Kidney (tissue), 13 donors: ENCODE measurements at regions not wholly inside any gene's neighbourhood (a gene's known extent, or its start where the extent isn't known, plus 50 kb on each side); places are given as distances from the start of the nearest gene placed in this dataset.

Source experiments
- DNase-seq, 5 donors: peaks; one replicate each; pipeline ENCODE4 v3.0.0-alpha.2; 2013 to 2020
- FAIRE-seq: peaks from 2 replicates; lab custom pipeline; 2012; peaks lifted over from hg19 to GRCh38; lab: Jason Lieb, UNC
- H3K27ac ChIP-seq, 2 donors: one replicate each; pipeline ENCODE4 v1.7.0; 2013; ENCODE audit warnings: low read depth in 2 of 2, low read length in 2 of 2, inconsistent platforms in 1 of 2
- H3K27me3 ChIP-seq: one replicate; pipeline ENCODE4 v1.7.1; 2013; ENCODE audit warnings: low read length, inconsistent platforms; ENCODE audit not compliant: control insufficient read depth, insufficient read depth
- H3K36me3 ChIP-seq, 3 donors: one replicate each; pipeline versions ENCODE4 v1.7.0 to v1.7.1; 2013; ENCODE audit warnings: low read length in 3 of 3, control low read depth in 1 of 3, inconsistent platforms in 1 of 3; ENCODE audit not compliant: insufficient read depth in 3 of 3, control insufficient read depth in 2 of 3
- H3K4me1 ChIP-seq, 3 donors: one replicate each; pipeline versions ENCODE4 v1.7.0 to v1.7.1; 2013; ENCODE audit warnings: low read length in 3 of 3, inconsistent platforms in 1 of 3, low read depth in 1 of 3; ENCODE audit not compliant: control insufficient read depth in 2 of 3, insufficient read depth in 2 of 3
- H3K4me3 ChIP-seq, 3 donors: one replicate each; pipeline versions ENCODE4 v1.7.0 to v1.8.1; 2013; ENCODE audit warnings: low read length in 3 of 3, control low read depth in 1 of 3, inconsistent platforms in 1 of 3
- H3K9ac ChIP-seq, 3 donors: one replicate each; pipeline versions ENCODE4 v1.7.0 to v1.7.1; 2013; ENCODE audit warnings: low read length in 3 of 3, control low read depth in 1 of 3, inconsistent platforms in 1 of 3
- H3K9me3 ChIP-seq, 3 donors: one replicate each; pipeline versions ENCODE4 v1.7.0 to v1.7.1; 2013; ENCODE audit warnings: low read length in 3 of 3, control low read depth in 1 of 3, inconsistent platforms in 1 of 3; ENCODE audit not compliant: control insufficient read depth in 2 of 3, insufficient read depth in 1 of 3
- intact Hi-C: fragments of 100-400 bp; cut with DNase I; formaldehyde crosslinking; loops from one replicate; pipeline ENCODE4 v1.11.1; 2022
- TF ChIP-seq, protein P1 (sequence below): IDR thresholded peaks from 3 replicates; pipeline ENCODE4 v1.5.1; 2012; ENCODE audit warnings: mild to moderate bottlenecking, moderate library complexity, borderline replicate concordance; ENCODE audit not compliant: insufficient read depth; ENCODE audit errors: extremely low read depth
- donor health status: control.
- donor health status: control.
- donor health status: control.
- donor health status: control.
- donor health status: control.
- donor health status: DM: yes; HTN: yes; CAD: no.
- donor health status: Normal renal cell carcinoma (clear cell type).

DNA sequence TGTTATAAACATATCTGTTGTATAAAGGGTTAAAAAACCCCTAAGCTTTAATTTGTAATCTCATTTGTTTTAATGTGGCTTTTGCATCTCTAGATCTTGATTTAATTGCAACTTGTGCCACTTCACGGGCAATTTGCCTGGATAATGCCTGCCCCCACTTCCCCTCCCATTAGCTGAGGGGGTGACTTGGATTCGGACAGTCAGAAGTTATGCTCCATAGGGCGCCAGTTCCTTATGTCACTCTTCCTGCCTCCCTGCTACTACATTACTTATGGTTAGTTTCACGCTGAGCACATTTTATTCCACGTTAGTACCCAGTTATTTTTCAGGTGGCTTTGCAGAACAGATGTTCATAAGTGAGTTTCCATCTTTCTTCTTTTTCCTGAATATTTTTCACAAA, 1015.2 kb upstream of the PHF14 start:
- FAIRE-seq (no peak), DNase-seq (peak in 3 of 5 donors; percentile 31 to 42 (median 32))
- intact Hi-C loops, result no loop called here
- no peaks in the 10 kb centered on the region for H3K27me3 ChIP-seq
- H3K4me3 ChIP-seq, result no peak overlapping the region
- H3K27ac ChIP-seq, result no peak overlapping the region
- TF ChIP-seq, protein P1, sequence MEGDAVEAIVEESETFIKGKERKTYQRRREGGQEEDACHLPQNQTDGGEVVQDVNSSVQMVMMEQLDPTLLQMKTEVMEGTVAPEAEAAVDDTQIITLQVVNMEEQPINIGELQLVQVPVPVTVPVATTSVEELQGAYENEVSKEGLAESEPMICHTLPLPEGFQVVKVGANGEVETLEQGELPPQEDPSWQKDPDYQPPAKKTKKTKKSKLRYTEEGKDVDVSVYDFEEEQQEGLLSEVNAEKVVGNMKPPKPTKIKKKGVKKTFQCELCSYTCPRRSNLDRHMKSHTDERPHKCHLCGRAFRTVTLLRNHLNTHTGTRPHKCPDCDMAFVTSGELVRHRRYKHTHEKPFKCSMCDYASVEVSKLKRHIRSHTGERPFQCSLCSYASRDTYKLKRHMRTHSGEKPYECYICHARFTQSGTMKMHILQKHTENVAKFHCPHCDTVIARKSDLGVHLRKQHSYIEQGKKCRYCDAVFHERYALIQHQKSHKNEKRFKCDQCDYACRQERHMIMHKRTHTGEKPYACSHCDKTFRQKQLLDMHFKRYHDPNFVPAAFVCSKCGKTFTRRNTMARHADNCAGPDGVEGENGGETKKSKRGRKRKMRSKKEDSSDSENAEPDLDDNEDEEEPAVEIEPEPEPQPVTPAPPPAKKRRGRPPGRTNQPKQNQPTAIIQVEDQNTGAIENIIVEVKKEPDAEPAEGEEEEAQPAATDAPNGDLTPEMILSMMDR, result no peak
- H3K4me1 ChIP-seq, result no peaks in the 10 kb centered on the region
- no peaks in the 10 kb centered on the region for H3K36me3 ChIP-seq
- H3K9me3 ChIP-seq, result peaks cover 0 to 7% (median 0%) of the 10 kb centered on the region in 3 donors
- H3K9ac ChIP-seq, result no peak overlapping the region

DNA sequence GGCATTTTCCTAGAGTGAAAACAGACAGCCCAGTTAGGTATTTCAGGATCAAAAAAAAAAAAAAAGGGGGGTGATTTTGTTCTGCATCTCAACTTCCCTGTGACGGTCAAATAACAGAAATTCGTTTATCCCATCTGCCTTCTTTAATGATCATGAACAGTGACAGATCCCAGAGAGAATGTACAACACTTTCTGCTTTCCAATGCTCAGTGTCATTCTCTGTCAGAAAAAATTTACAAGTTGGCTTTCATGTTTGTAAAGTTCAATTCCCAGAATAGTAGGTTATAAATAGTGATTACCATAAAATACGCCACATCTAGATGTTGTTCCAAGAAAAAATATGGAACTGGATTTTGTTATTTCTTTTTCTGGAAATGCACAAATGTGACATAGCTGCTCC, 1013.2 kb upstream of the PHF14 start:
- no peaks in the 10 kb centered on the region for H3K9me3 ChIP-seq
- FAIRE-seq, result no peak
- intact Hi-C loops, result no loop called here
- H3K9ac ChIP-seq, result no peak overlapping the region
- H3K27me3 ChIP-seq, result no peaks in the 10 kb centered on the region
- H3K4me1 ChIP-seq, result no peaks in the 10 kb centered on the region
- DNase-seq, result peak in 2 of 5 donors; percentile 17 to 21
- no peak overlapping the region for H3K27ac ChIP-seq
- no peaks in the 10 kb centered on the region for H3K36me3 ChIP-seq
- no peak overlapping the region for H3K4me3 ChIP-seq
- TF ChIP-seq, protein P1, result no peak

DNA sequence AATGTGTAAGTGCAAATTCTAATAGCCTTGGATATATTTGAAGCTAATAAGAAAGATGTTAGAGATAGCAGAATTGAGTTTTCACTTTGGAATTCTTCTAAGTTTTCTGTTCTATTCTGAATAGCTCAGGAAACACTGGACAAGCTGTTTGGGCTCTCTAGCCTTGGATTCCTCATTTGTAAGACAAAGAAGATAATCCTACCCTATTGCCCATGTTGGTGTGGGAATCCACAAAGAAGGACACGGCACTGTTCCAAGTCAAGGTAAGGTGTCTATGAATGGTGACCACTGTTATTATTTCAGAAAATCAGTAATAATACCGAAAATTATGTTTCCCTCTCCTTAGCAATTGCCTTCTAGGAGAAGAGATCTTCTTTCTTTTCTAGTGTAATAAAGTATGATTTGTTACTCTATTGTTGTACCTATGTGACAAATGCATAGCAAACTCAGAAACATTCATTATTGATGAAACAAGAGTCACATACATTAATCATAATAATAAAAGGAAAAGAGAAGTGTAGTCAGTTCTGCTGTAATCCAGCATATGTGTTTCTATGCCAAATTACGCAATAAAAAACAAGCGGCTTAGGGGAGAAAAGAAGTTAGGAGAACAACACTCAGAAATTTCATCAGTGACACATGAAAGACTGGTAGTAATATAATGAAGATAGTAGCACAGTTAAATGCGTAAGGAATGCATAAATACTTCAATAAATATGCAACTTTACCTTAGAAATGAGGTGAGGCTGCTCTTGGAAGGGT, 1012.3 kb upstream of the PHF14 start:
- DNase-seq (no peak), FAIRE-seq (no peak)
- TF ChIP-seq, protein P1, result no peak
- no peak overlapping the region for H3K4me3 ChIP-seq
- H3K9ac ChIP-seq, result no peak overlapping the region
- H3K4me1 ChIP-seq, result no peaks in the 10 kb centered on the region
- H3K36me3 ChIP-seq, result no peaks in the 10 kb centered on the region
- H3K27me3 ChIP-seq, result no peaks in the 10 kb centered on the region
- no peak overlapping the region for H3K27ac ChIP-seq
- intact Hi-C loops, result no loop called here
- no peaks in the 10 kb centered on the region for H3K9me3 ChIP-seq
